Fibroblast of peridontal ligament (primary cell): ENCODE measurements at regions not wholly inside any gene's neighbourhood (a gene's known extent, or its start where the extent isn't known, plus 50 kb on each side); places are given as distances from the start of the nearest gene placed in this dataset.

Experiments
- DNase-seq: peaks from one replicate; pipeline ENCODE4 v3.0.0-alpha.2; 2010; ENCODE audit errors: extremely low read depth

DNA sequence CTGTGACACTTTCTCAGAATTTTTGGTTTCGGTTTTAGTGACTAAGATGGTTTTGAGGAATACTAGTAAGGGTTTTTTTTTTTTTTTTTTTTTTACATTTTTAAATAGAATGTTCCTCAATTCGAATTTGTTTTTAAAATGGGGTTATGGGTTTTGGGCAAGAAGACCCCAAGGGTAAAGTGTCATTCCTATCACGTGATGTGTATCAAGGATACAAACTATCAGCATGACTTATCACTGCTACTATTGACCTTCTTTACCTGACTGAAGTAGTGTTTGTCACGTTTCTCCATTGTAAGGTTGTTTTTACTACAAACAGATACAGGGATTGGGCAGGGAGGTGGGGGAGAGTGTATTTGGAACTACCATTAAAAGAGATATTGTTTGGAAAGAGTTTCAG, 781.1 kb upstream of the ADGRL4 start:
- no peak for DNase-seq

- no peak for DNase-seq
Measured at GRCh38 chr1:79785964-79786363, 779.4 kb upstream of the ADGRL4 start.

DNA sequence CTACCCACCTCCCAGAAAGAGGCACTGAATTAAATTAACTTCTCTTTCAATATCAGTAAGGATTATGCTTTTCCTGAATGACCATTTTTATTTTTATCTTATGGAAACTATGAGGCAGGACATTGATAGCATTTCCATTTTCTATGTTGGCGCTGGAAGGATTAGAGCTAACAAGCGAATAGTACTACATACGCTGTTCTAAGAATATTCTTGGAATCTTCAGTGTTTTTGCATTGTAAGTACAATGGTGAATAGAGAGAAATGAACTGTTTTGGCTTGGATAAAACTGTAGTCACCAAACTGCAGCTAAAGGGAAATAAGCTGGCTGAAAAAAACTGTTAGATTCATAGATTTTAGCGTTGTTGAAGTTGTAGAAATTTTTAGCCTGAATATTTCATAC, 779.0 kb upstream of the ADGRL4 start:
- no peak for DNase-seq

DNA sequence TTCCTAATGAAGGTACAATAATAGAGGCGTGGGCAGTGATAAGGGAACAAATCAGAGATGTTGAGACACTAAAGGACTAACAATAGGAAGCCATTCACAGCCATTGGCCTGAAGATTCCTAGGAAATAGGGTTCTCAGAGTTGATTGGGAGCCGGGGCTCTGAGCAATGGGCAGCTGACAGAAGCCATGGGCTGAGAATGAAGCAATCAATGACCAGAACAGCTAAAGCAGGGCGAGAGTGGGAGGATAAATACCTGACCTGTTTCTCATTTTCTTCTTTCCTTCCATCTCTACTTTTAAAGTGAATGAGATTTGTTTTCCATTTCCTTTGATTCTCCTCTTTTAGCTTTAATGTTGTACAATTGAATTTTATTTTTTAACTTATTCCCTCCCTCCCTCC, 774.7 kb upstream of the ADGRL4 start:
- DNase-seq = no peak

DNA sequence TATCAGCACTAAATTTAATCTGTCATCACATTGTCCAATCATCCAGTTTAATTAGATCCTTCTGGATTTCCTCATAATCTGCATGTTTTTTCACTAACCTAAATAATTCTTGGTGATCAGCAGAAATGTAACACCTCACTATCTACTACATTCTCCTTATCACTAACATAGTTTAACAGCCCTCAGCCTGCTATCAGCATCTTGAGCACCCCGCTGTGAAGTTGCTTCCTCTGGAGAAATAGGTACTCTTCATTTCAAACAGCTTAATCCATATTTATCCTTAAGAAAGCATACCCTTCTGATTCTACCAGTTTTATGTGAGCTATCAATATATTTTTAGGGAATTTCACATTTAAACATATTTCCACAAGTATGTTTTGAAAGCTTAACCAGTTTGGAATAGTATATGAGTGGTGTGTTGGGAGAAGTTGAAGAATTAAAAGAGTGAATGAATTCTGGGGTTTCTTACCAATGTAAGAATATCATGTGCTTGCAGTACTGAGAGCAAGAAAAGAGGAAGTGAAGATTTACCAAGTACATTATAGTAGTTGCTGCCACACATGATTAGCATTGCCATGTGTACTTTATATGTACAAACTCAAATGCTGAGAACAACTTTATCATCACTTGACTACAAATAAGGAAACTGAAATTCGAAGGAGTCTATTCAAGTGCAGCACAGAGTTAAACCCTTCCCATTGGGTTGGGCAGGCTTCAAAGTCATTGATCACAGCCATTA, 771.1 kb upstream of the ADGRL4 start:
- DNase-seq = no peak

DNA sequence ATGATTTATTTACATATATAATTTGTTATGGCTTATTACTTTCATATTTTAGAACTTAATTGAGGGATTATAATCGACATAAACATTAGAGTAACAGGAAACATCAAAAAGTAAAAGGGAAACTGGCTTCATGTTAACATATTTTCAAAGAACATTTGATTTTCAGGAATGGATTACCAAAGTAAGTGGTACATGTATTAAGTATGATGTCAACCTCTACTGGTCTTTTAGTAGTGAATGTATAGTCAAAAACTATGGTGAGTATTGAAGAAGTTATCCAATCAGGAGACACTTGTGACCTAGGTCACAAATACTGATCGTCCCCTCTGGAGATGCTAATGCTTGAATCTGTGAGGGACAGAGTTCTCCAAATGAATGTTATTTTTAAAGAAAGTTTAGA, 768.9 kb upstream of the ADGRL4 start:
- no peak for DNase-seq

DNA sequence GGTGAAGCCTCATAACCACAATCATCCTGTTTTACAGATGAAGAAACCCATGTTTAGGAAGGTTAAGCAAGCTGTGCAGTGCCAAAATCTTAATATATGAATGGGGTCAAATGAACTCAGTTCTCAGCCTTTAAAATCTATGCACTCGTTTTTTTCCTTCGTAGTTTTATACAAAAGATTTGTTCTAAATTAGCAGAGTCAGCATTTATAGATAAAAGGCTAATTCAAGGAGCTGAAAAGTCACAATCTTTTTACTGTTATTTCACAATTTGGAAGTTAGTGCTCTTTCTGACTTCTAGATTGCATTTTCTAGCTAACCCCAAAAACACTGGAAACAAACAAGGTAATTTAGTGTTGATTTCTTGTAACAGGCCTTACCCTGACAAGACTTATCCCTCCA, 766.9 kb upstream of the ADGRL4 start:
- DNase-seq = no peak

- DNase-seq = no peak
Measured at GRCh38 chr1:79762461-79762860, 755.9 kb upstream of the ADGRL4 start.

DNA sequence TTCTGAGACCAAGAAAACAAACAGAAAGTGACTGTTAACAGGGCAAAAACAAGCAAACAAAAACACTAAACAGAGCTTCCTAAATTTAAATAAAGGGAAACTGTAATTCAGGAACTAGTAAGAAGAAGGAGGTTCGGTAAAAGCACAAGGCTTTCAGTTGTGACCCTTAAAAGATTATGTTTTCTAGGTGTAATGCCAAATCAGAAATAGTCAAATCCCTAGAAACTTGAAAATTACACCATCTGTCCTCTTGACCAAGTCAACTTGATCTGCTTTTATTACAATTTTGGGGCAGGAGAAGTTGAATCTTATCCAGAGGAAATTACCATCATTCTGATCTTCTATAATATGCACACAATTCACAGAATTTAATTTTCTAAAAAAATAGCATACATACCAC, 754.0 kb upstream of the ADGRL4 start:
- DNase-seq = peak; percentile 62

DNA sequence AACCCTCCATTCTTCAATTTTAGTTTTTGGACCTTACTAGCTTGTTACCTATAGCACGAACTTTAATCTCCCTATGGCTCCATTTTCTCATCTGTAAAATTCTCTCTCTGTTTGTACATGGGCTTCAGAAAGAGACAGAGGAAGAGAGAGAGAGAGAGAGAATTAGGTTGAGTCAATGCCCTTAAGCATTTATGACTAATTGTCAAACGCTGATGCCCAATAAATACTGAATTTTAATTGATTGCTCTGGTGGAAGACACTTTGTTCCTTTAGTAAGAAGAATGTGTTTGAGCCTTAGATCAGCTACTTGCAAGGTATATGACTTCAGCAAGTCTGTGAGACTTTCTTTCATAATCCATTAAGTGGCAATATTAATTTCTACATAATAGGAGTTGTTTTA, 743.1 kb upstream of the ADGRL4 start:
- no peak for DNase-seq

- DNase-seq = no peak
Measured at GRCh38 chr1:79745929-79746328, 739.4 kb upstream of the ADGRL4 start.

DNA sequence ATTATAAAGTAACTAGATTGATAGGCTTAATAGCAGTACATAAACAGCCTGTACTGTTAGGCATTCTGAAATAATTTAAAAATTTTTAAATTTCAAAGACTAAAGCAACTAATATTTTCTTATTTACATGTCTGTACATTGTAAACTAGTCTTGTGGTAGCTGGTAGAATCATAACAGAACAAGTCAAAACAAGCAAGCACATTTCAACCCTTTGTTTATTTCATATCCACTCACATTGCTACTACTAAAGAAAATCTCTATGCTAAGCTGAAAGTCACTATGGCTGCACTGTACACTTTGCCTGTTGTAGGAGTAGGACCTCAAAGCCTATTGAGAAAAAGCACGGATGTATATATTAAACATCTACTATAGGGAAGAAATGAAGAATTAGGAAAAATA, 738.2 kb upstream of the ADGRL4 start:
- DNase-seq = no peak

DNA sequence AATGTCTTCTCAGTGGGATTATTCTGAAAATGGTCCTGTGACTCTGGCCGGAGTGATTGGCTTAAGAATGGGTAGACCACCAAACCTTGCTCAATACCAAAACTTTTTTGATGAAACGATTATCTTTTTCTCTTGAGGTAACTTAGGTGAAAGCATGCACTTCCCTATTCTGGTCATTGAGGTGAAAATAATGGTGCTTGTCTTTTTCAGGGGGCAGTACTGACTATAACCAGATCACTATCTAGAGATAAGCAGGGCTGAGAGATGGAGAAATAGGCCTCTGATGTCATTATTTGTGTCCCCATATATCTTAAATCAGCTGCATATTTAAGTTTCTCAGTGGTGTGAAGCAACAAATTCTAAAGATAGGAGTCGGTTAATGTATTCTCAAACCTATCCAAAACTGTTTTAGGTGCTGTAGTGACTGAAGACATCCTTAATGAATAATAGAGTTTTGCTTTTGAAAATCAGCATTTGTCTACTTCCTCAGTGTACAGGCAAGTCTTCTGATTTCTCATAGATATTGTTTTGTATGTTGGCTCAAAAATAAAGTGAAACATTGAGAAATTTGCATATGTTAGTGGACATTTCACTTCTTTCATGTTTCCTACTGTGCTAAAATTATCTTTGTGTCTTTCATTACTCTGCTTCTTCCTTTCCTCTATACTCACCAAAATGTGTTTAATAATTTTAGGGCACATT, 735.3 kb upstream of the ADGRL4 start:
- no peak for DNase-seq

DNA sequence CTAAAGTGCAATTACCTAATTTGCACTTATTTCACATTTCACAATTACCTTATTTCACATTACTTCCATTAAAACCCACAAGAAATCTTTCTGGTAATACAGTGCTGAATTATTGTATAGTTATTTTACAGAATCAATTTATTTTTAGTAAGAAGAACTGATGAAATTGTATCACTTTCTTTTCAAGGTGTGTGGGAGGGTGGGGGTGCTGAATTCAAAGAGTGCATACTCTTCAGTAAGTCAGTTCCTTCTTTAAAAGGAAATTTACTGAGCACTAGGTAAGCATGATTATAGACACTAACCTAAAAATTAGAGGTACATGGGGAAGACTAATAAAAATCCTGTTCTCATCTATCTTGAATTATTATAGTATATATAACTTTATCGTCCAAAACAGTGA, 731.6 kb upstream of the ADGRL4 start:
- DNase-seq = no peak

- no peak for DNase-seq
Measured at GRCh38 chr1:79737193-79737592, 730.7 kb upstream of the ADGRL4 start.

GRCh38 chr1:79732950-79733349, 726.4 kb upstream of the ADGRL4 start:
- no peak for DNase-seq

DNA sequence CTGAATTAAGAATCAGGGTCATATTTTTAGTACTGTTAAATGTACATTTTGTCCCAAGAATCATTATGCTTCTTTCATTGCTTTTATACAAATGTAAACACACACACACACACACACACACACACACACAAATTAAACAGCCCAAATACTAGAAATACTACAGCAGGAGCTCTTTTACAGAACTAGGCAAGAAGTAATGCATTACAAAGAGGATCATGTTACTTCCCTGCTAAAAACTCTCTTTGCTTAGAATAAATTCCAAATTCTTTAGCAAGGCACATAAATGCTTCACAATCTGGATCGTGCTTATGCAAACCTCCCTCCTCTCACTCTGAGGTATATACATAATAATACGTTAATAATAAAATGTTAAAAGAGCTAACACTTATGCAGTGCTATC, 720.4 kb upstream of the ADGRL4 start:
- peak; percentile 51 for DNase-seq

DNA sequence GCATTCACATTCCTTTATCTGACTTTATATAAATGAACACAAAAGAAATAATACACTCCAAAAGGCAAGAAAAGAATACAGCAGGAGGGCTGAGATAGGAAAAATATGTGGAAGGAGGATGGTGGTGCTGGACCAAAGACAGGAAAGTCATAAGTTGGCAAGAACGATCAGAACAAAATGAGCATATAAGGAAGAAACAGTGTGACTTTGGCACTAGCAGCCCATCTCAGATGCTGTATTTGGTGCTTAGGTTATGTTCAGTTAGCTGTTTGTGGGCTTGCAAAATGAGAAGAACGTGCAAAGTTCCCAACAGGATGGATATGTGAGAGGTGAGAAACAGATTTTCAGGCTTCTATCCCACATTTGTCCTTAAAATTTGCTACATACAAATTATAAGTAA, 719.8 kb upstream of the ADGRL4 start:
- DNase-seq = peak; percentile 42

DNA sequence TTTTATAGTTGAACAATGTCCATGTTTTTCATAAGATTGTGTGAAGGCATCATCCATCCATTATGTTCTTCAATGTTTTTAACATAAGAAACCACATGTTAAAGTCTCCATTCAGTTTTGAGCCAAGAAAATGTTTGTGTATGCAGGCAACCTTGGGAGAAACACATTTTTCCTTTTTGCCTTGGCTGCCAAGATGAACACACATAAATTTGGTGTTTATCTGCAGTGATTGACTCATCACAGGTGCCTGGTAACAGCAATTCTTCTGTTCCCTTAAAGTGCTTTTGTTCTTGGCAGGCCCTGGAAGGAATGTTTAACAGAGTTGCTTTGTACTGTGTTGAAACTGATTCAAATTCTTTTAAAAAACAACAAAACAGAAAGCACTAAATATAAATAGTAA, 709.9 kb upstream of the ADGRL4 start:
- DNase-seq = peak; percentile 41

DNA sequence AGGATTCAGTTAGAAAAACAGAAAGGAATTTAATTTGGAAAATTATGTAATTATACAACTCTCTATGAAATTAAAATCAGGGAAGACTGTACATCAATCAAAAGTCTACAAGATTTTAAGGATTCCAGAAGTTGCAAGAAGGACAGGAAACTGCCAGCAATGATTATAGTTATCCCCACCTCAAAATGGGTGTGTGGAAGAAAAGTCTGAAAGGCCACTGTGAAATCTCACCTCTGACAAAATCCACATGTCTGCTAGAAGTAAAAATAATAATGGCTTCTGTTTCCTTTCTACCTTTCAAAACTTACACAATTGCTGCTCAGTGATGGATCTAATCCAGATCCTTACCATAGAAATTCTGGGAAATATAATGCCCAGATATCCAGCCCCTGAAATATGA, 708.1 kb upstream of the ADGRL4 start:
- DNase-seq = no peak

- DNase-seq = peak; percentile 71
Measured at GRCh38 chr1:79711001-79711431, 704.5 kb upstream of the ADGRL4 start.

DNA sequence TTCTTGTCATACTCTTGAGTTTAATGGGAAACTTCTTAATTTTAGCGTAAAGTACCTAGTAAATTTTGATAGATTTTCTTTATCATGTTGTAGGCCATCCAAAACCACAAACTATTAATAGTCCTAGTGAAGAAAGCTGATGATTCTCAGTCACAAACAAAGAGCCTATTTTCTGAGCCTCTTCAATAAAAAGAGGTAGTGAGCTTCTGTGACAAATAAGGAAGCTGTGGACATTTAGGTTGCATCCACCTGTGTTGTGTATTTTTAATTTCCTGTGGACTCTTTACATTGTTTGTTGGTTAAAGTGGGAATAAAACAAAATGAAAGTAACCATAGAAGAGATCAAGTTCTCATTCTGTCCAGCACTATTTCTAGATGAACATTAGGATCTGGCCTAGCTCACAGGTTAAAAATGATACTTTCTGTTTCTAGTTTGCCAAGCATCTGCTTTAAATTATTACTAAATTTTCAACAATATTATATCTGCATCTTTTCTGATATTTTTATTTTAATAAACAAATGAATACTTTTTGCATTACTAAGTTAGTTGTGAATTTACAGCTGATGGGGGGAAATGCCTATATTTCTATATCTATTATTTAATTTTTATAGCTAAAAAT, 702.2 kb upstream of the ADGRL4 start:
- peak; percentile 15 for DNase-seq

DNA sequence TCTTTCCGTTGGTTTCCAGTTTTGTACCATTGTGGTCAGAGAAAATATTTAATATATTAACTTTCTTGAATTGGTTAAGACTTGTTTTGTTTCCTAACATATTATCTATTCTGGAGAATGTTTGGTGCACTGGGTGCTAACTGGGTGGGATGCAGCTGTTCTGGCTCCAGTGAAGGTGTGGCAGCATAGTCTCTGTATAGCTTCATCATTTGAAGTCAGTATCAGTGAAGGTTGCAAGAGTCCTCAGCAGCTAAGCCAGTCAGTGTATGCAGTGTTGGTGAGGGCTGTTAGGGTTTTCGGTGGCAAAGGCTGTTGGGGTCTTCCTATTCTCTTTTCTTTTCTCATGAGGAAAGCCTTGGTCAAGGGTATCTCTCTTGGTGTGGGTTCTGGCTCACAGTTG, 698.7 kb upstream of the ADGRL4 start:
- no peak for DNase-seq
